OCI-LY7 (cell line): ENCODE measurements at regions not wholly inside any gene's neighbourhood (a gene's known extent, or its start where the extent isn't known, plus 50 kb on each side); places are given as distances from the start of the nearest gene placed in this dataset.

ENCODE experiments used
- BruUV-seq: library from RNA; stranded (reverse); fragments of 400-500 nt; replicated peaks from 2 replicates; lab custom pipeline; 2021; lab: Mats Ljungman, UMichigan
- CTCF ChIA-PET: fragments of 300-600 bp; sonication (Branson Sonifier 250); formaldehyde crosslinking; loops from one replicate; lab custom pipeline; 2022; ENCODE audit warnings: antibody characterized with exemption; ENCODE audit not compliant: unreplicated experiment; lab: Charles Lee
- POLR2A ChIA-PET: fragments of 300-600 bp; sonication (Branson Sonifier 250); formaldehyde crosslinking; loops from one replicate; lab custom pipeline; 2022; ENCODE audit warnings: antibody characterized with exemption; lab: Charles Lee
- DNase-seq: peaks from one replicate; pipeline ENCODE4 v3.0.0-alpha.2; 2015; ENCODE audit warnings: low spot score
- H2AFZ ChIP-seq: fragments of 200-600 bp; sonication (generic), shearing (Covaris generic); 2 replicates; pipeline ENCODE4 v1.6.1; 2014; ENCODE audit warnings: mild to moderate bottlenecking, antibody characterized with exemption, low read length, moderate library complexity
- H3K27ac ChIP-seq: fragments of 200-600 bp; sonication (generic); 2 replicates; pipeline ENCODE4 v1.5.1; 2014; ENCODE audit warnings: mixed run types, low read depth, mild to moderate bottlenecking, moderate library complexity, low read length, inconsistent platforms; ENCODE audit not compliant: poor library complexity, severe bottlenecking
- H3K36me3 ChIP-seq: fragments of 200-600 bp; sonication (generic); 2 replicates; pipeline ENCODE4 v1.6.1; 2014; ENCODE audit warnings: mild to moderate bottlenecking, antibody characterized with exemption, low read length, moderate library complexity, mixed read lengths; ENCODE audit not compliant: insufficient read depth
- H3K4me1 ChIP-seq: fragments of 200-600 bp; sonication (generic); 2 replicates; pipeline ENCODE4 v1.5.1; 2014; ENCODE audit warnings: mild to moderate bottlenecking, low read length; ENCODE audit not compliant: insufficient read depth, poor library complexity, severe bottlenecking
- H3K4me2 ChIP-seq: fragments of 200-600 bp; sonication (generic); 2 replicates; pipeline ENCODE4 v1.6.1; 2014; ENCODE audit warnings: mild to moderate bottlenecking, low read length
- H3K4me3 ChIP-seq: fragments of 200-600 bp; sonication (generic); 2 replicates; pipeline ENCODE4 v1.5.1; 2014; ENCODE audit warnings: mild to moderate bottlenecking, low read depth, low read length; ENCODE audit not compliant: poor library complexity, severe bottlenecking
- H3K79me2 ChIP-seq: fragments of 200-600 bp; sonication (generic); 2 replicates; pipeline ENCODE4 v1.6.1; 2016; ENCODE audit warnings: low read depth, mild to moderate bottlenecking, low read length, moderate library complexity, mixed read lengths; ENCODE audit not compliant: insufficient read depth
- H3K9me2 ChIP-seq: fragments of 200-600 bp; sonication (generic); 2 replicates; pipeline ENCODE4 v1.6.1; 2016; ENCODE audit warnings: mild to moderate bottlenecking, low read length, mixed read lengths; ENCODE audit not compliant: insufficient read depth
- H3K9me3 ChIP-seq: fragments of 200-600 bp; sonication (generic); 2 replicates; pipeline ENCODE4 v1.6.1; 2014; ENCODE audit warnings: mild to moderate bottlenecking, mixed run types, low read length, mixed read lengths
- H4K20me1 ChIP-seq: fragments of 200-600 bp; sonication (generic); 2 replicates; pipeline ENCODE4 v1.6.1; 2014; ENCODE audit warnings: mild to moderate bottlenecking, antibody characterized with exemption, low read length, moderate library complexity, mixed read lengths; ENCODE audit not compliant: insufficient read depth
- CTCF ChIP-seq: fragments of 200-600 bp; sonication (generic); conservative IDR thresholded peaks from 2 replicates; pipeline ENCODE4 v1.5.1; 2014; ENCODE audit warnings: mild to moderate bottlenecking, antibody characterized with exemption, low read length, moderate library complexity, mixed read lengths
- EZH2phosphoT487 ChIP-seq: fragments of 200-600 bp; sonication (generic); IDR thresholded peaks from 2 replicates; pipeline ENCODE4 v1.6.1; 2018; ENCODE audit warnings: low read depth, borderline replicate concordance, mild to moderate bottlenecking, mixed run types, antibody characterized with exemption, low read length, moderate library complexity, mixed read lengths
- intact Hi-C: fragments of 100-400 bp; cut with micrococcal nuclease; formaldehyde crosslinking; loops from one replicate; pipeline ENCODE4 v1.10.0; 2022; ENCODE audit not compliant: unreplicated experiment

GRCh38 chr13:58687148-58687547, 1055.6 kb downstream of the PCDH17 start:
- H3K4me1 ChIP-seq, result no peaks in the 10 kb centered on the region
- H3K9me3 ChIP-seq, result no peaks in the 10 kb centered on the region
- no peak for TF ChIP-seq CTCF
- TF ChIP-seq EZH2phosphoT487, result no peak
- H3K4me3 ChIP-seq, result no peak overlapping the region
- BruUV-seq, result no TSS peak
- H3K36me3 ChIP-seq, result no peaks in the 10 kb centered on the region
- no peaks in the 10 kb centered on the region for H4K20me1 ChIP-seq
- H3K4me2 ChIP-seq, result no peak overlapping the region
- no peak overlapping the region for H3K27ac ChIP-seq
- POLR2A ChIA-PET, result interaction anchor here (0.7 kb wide), 1 partner anchor 37 kb away, joined by 3 read pairs; no protein-coding TSS in a partner anchor
- H3K79me2 ChIP-seq, result no peaks in the 10 kb centered on the region
- H2AFZ ChIP-seq, result no peak overlapping the region
- no peaks in the 10 kb centered on the region for H3K9me2 ChIP-seq
- CTCF ChIA-PET, result no interaction called here
- DNase-seq, result no peak
- intact Hi-C loops, result no loop called here

- intact Hi-C loops, result no loop called here
- no peak overlapping the region for H3K4me2 ChIP-seq
- H4K20me1 ChIP-seq, result no peaks in the 10 kb centered on the region
- H3K9me3 ChIP-seq, result no peaks in the 10 kb centered on the region
- no peak overlapping the region for H3K4me3 ChIP-seq
- no TSS peak for BruUV-seq
- H3K36me3 ChIP-seq, result no peaks in the 10 kb centered on the region
- CTCF ChIA-PET, result no interaction called here
- H3K79me2 ChIP-seq, result no peaks in the 10 kb centered on the region
- H3K9me2 ChIP-seq, result no peaks in the 10 kb centered on the region
- POLR2A ChIA-PET, result no interaction called here
- no peaks in the 10 kb centered on the region for H3K4me1 ChIP-seq
- TF ChIP-seq EZH2phosphoT487 (no peak), CTCF (no peak)
- DNase-seq, result no peak
- no peak overlapping the region for H3K27ac ChIP-seq
- no peak overlapping the region for H2AFZ ChIP-seq
These were observed 1067.0 kb downstream of the PCDH17 start for GRCh38 chr13:58698531-58698930.

- no TSS peak for BruUV-seq
- no peak overlapping the region for H2AFZ ChIP-seq
- no peaks in the 10 kb centered on the region for H3K9me2 ChIP-seq
- H3K4me3 ChIP-seq, result no peak overlapping the region
- no peaks in the 10 kb centered on the region for H4K20me1 ChIP-seq
- no peak overlapping the region for H3K27ac ChIP-seq
- DNase-seq, result no peak
- intact Hi-C loops, result loop anchor here (10.0 kb wide), 1 partner anchor 250 kb away; no protein-coding TSS in a partner anchor
- no peak for TF ChIP-seq CTCF
- TF ChIP-seq EZH2phosphoT487, result no peak
- no peaks in the 10 kb centered on the region for H3K36me3 ChIP-seq
- H3K79me2 ChIP-seq, result no peaks in the 10 kb centered on the region
- ChIA-PET POLR2A (interaction anchor here (0.6 to 1.8 kb wide), 6 partner anchors 12 to 235 kb away, joined by 3 to 7 read pairs (median 4); no protein-coding TSS in a partner anchor), CTCF (no interaction called here)
- no peaks in the 10 kb centered on the region for H3K4me1 ChIP-seq
- H3K4me2 ChIP-seq, result no peak overlapping the region
- H3K9me3 ChIP-seq, result no peaks in the 10 kb centered on the region
These were observed 1073.4 kb downstream of the PCDH17 start for GRCh38 chr13:58704953-58705352.
